CD4-positive, alpha-beta T cell treated with Interleukin-2 at 100 ng/mL for 4 hours (primary cell): ENCODE measurements at regions not wholly inside any gene's neighbourhood (a gene's known extent, or its start where the extent isn't known, plus 50 kb on each side); places are given as distances from the start of the nearest gene placed in this dataset.
"Not testable (repeated sequence)": the region's sequence is repeated elsewhere in the genome, so short reads cannot be mapped to it uniquely, and the experiment has no call there.

Experiments
- DNase-seq: peaks from one replicate; pipeline ENCODE4 v3.0.0-alpha.2; 2020; ENCODE audit warnings: low spot score

GRCh38 chrX:8105531-8105930 lies 65.5 kb downstream of the VCX2 start:
- DNase-seq = no peak

DNA sequence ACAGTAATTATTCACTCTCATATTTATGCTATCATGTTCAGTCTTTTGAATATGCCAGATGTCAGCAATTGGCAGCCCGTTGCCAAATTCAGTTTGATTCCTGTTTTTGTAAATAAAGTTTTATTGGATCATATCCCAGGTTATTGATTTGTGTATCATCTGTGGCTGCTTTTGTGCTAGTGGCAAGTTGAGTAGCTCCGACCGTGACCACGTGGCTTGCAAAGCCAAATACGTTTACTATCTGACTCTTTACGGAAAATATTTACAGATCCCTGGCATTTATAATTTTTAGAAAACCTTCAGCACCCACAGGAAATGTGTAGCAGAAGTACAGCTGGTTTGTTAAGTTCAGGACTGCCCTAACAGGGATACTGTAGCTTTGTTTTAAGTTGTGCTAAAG lies 67.4 kb downstream of the VCX2 start:
- no peak for DNase-seq

- no peak for DNase-seq
Observed at GRCh38 chrX:8091510-8091909, 79.6 kb downstream of the VCX2 start.

GRCh38 chrX:8090906-8091305 lies 80.2 kb downstream of the VCX2 start:
- no peak for DNase-seq

- no peak for DNase-seq
Observed at GRCh38 chrX:8090482-8090881, 80.6 kb downstream of the VCX2 start.

DNA sequence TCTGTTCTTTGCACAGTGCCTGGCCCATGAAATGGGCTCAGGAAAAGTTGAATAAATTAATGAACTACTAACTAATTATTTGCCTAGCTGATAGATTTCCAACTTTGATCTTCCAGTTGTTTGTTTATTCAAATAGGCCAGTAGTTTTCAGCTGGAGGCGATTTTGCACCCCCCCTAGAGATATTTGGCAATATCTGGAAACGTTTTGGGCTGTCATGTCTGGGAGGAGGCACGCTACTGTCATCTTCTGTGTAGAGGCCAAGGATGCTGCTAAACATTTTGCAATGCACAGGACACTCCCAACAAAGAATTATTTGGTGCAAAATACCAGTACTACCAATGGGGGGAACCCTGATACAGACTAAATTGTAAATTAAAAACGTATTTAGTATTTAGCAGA lies 81.9 kb downstream of the VCX2 start:
- no peak for DNase-seq

DNA sequence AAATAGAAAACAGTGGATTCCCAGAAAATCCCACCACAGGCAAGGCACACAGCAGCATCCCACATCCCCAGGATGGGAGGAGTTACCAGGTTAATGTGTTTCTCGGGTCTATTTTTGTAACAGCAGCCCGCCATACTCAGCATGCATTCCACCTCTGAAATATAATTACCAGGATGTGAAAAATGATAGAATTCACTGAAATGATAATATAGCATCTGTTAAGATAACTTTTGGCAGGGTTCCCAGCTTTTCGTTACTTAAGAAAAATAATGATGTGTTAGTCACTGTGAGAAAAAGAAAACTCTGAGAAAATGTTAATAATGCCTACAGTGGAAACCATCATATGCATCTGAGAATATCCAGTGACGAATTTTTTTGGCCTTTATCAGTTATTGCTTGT lies 87.1 kb downstream of the VCX2 start:
- DNase-seq = no peak

- no peak for DNase-seq
Observed at GRCh38 chrX:8083286-8083685, 87.8 kb downstream of the VCX2 start.

DNA sequence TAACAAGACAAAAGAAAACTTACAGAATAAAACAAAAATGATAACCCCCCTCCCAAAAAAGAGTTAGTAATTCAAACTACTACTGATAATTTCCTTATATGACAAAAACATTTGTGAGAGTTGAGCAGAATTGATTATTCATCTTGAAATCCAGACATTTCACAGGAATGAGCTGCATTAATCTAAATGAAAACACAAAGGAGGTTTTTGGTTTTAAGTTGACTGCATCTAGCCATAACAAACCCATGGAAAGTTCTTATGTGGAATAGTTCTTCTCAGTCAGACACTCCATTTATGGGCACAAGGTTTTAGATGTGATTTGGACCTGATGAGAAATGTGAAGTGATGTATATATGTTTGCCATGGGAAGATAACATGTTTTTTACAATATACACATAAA lies 95.4 kb downstream of the VCX2 start:
- no peak for DNase-seq

GRCh38 chrX:8067754-8068462 lies 103.2 kb downstream of the VCX2 start:
- DNase-seq = no peak

DNA sequence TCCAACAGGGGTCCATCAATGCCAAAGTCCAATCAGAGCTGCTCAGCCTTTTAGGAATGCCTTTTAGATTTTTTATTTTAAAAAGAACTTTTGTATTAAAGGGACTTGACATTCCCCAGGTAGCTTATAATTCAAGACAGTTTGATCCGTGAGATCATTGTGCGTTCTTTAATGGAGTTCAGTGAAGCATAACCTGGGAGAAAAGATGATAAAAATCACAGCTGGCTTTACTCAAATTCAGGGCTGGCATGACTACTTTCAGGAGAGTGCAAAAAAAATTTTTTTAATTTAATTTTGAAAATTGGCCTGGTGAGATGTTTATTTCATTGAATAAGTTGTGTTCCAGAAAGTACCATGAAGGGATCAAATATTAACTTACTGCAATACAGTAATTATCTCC lies 118.2 kb downstream of the VCX2 start:
- no peak for DNase-seq

DNA sequence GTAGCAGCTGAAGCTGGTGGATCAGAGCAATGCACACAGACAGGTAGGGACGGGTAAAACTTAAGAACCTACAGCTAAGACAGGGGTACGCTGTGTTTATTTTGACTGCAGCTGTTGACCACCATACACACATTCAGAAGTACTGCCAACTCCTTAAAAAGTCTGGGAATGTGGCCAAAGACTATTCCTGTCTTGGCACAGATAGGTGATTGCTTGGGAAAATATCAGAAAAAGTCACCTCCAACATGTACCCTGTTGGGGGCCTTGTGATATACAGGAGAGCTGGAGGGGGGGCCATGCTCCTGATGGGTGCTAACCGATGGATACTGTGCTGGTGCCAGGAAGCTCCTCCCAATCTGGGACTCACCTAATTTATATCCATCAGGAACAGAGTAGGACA lies 121.2 kb downstream of the VCX2 start:
- DNase-seq = no peak

DNA sequence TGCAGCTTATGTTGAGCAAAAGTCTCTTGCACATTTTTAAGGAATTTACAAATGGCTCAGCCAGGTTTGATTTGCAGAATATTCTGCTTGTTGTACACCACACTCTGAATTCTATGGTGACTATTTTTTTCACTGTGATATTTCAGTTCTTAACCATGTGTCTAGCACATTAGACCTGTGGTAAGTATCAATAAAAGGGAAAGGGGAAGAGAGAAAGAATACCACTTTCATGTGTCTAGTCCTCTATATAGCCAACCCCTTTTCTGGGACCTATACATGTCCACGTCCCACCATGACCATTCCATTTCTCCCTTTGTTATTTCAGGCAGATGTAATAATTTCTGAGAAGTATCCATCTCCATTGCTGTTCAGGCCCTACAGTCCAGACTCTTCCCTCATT lies 121.3 kb upstream of the PNPLA4 start:
- DNase-seq = no peak

DNA sequence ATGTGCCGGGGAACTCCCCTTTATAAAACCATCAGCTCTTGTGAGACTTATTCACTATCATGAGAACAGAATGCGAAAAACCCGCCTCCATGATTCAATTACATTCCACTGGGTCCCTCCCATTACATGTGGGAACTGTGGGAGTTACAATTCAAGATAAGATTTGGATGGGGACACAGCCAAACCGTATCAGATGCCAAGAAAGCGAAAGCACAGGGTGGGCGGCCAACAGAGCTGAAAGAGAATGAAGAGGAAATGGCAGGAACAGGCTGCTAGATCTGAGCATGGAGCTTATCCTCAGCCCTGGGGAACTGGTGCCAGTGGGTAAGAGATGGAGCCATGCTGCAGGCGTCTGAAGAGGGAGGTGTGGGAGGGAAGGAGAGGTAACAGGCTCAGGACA lies 117.7 kb upstream of the PNPLA4 start:
- no peak for DNase-seq

- no peak for DNase-seq
Observed at GRCh38 chrX:8043546-8043945, 116.3 kb upstream of the PNPLA4 start.

DNA sequence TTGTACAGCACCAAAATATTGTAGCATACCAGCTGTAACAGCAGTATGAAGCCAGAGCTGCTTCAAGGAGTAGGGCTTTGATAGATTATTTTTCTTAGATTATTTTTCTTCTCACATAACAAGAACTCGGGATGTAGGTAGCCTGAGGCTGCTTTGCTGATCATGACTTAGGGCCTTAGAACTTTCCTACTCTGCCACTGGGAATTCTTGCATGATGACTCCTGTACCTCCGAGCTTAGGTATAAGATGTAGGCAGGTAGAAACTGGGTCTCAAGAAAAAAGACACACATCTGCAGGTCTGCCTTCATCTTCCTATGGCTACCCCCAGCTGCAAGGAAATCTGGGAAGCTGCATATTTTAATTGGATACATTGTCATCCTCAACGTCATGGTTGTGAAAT lies 115.9 kb upstream of the PNPLA4 start:
- DNase-seq = no peak

- DNase-seq = no peak
Observed at GRCh38 chrX:8042304-8042703, 115.1 kb upstream of the PNPLA4 start.

DNA sequence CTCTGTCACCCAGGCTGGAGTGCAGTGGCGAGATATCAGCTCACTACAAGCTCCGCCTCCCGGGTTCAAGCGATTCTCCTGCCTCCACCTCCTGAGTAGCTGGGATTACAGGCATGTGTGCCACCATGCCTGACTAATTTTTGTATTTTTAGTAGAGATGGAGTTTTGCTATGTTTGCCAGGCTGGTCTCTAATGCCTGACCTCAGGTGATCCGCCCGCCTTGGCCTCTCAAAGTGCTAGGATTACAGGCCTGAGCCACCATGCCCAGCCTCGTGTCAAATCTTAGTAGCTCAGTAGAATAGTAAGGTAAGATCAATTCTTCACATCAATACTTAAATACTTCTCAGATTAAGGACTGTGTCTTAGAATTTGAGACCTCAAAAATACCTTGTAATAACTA lies 112.5 kb upstream of the PNPLA4 start:
- DNase-seq = not testable (repeated sequence)

GRCh38 chrX:8037593-8038348 lies 110.6 kb upstream of the PNPLA4 start:
- DNase-seq = no peak

DNA sequence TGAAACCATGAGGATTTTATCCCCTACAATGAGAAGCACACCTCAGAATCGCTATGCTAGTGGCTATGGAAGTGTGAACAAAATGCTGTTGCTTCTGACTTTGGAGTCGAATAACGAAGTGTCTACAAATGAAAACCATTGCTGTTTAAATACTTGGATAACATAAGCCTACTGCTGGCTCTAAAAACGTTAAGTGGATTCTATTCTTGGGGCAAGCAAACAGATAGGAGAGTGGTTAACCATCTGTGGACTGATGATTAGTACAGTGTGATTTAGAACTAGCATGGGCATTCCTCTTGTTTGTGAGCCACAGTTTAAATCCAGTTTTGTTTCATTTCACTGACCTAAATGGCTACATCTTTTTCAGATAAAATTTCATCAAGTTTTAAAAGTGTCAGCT lies 109.7 kb upstream of the PNPLA4 start:
- no peak for DNase-seq

DNA sequence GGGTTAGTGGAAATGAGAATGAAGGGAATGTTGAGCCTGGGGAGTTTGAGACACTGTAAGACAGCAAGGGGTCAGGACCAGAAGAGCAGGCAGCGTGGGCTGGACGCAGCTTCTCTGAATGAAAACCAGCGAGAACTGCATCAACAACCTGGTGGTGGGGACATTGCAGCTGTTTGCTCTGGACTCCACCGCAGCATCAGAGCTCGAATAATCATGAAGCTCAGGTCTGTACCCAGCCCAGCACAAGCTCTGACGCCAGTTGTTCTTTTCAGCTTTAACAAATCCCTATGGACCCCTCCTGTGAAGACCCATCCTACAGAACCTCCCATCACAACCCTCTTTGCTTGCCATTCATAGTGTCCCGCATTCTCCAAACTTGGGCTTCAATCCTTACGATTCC lies 106.8 kb upstream of the PNPLA4 start:
- DNase-seq = no peak

GRCh38 chrX:8033175-8033574 lies 106.0 kb upstream of the PNPLA4 start:
- no peak for DNase-seq

GRCh38 chrX:8030361-8030760 lies 103.1 kb upstream of the PNPLA4 start:
- no peak for DNase-seq

- no peak for DNase-seq
Observed at GRCh38 chrX:8027827-8028226, 100.6 kb upstream of the PNPLA4 start.
